Activated CD8-positive, alpha-beta T cell treated with anti-CD3 and anti-CD28 coated beads for 36 hours (primary cell): ENCODE measurements at regions not wholly inside any gene's neighbourhood (a gene's known extent, or its start where the extent isn't known, plus 50 kb on each side); places are given as distances from the start of the nearest gene placed in this dataset.
"Not testable (repeated sequence)": the region's sequence is repeated elsewhere in the genome, so short reads cannot be mapped to it uniquely, and the experiment has no call there.

Source experiments
- ATAC-seq: fragments of 200-7000 bp; cut with Tn5 transposase; one replicate; pipeline ENCODE4 v1.10.0; 2021; ENCODE audit warnings: mild to moderate bottlenecking, moderate library complexity
- CTCF ChIA-PET: fragments of 350-600 bp; sonication (Branson Sonifier 250); formaldehyde crosslinking; loops from one replicate; lab custom pipeline; 2021; ENCODE audit warnings: antibody characterized with exemption; lab: Charles Lee
- POLR2A ChIA-PET: fragments of 350-600 bp; sonication (Branson Sonifier 250); formaldehyde crosslinking; loops from one replicate; lab custom pipeline; 2021; ENCODE audit warnings: antibody characterized with exemption; lab: Charles Lee
- DNase-seq: peaks from one replicate; pipeline ENCODE4 v3.0.0-alpha.2; 2020
- H3K27ac Mint-ChIP-seq: one replicate; pipeline ENCODE4 v1.8.0; 2021; ENCODE audit warnings: mild to moderate bottlenecking, mixed read lengths
- H3K27me3 Mint-ChIP-seq: one replicate; pipeline ENCODE4 v1.8.0; 2021; ENCODE audit warnings: mixed read lengths
- H3K36me3 Mint-ChIP-seq: one replicate; pipeline ENCODE4 v1.8.0; 2021; ENCODE audit warnings: low read depth, mixed read lengths
- H3K4me1 Mint-ChIP-seq: one replicate; pipeline ENCODE4 v1.8.0; 2021; ENCODE audit warnings: low read depth, mixed read lengths
- H3K4me3 Mint-ChIP-seq: one replicate; pipeline ENCODE4 v1.8.0; 2021; ENCODE audit warnings: mild to moderate bottlenecking, moderate library complexity, mixed read lengths
- H3K9me3 Mint-ChIP-seq: one replicate; pipeline ENCODE4 v1.8.0; 2021; ENCODE audit warnings: mixed read lengths
- CTCF ChIP-seq: fragments of 200-600 bp; IDR thresholded peaks from one replicate; pipeline ENCODE4 v1.8.0; 2022; ENCODE audit warnings: antibody characterized with exemption, mild to moderate bottlenecking
- intact Hi-C: fragments of 100-400 bp; cut with micrococcal nuclease; formaldehyde crosslinking; loops from one replicate; pipeline ENCODE4 v1.10.0; 2022

GRCh38 chr21:27525780-27526179 is 558.9 kb upstream of the ADAMTS5 start:
- TF ChIP-seq CTCF, result no peak
- H3K9me3 Mint-ChIP-seq, result peaks cover 13% of the 10 kb centered on the region
- ChIA-PET POLR2A (no interaction called here), CTCF (no interaction called here)
- H3K4me1 Mint-ChIP-seq, result no peaks in the 10 kb centered on the region
- H3K27me3 Mint-ChIP-seq, result no peaks in the 10 kb centered on the region
- ATAC-seq (no peak), DNase-seq (no peak)
- H3K36me3 Mint-ChIP-seq, result no peaks in the 10 kb centered on the region
- H3K4me3 Mint-ChIP-seq, result no peak overlapping the region
- intact Hi-C loops, result no loop called here
- no peak overlapping the region for H3K27ac Mint-ChIP-seq

- Mint-ChIP-seq H3K4me3 (no peak overlapping the region), H3K27ac (no peak overlapping the region), H3K36me3 (no peaks in the 10 kb centered on the region), H3K9me3 (peaks cover 14% of the 10 kb centered on the region), H3K27me3 (no peaks in the 10 kb centered on the region), H3K4me1 (no peaks in the 10 kb centered on the region)
- TF ChIP-seq CTCF, result no peak
- ChIA-PET POLR2A (no interaction called here), CTCF (no interaction called here)
- no peak for ATAC-seq
- DNase-seq, result no peak
- intact Hi-C loops, result no loop called here
Measured at GRCh38 chr21:27519361-27519760, 552.5 kb upstream of the ADAMTS5 start.

- H3K9me3 Mint-ChIP-seq, result peaks cover 12% of the 10 kb centered on the region
- H3K27me3 Mint-ChIP-seq, H3K36me3 Mint-ChIP-seq, DNase-seq, H3K27ac Mint-ChIP-seq, POLR2A ChIA-PET, H3K4me1 Mint-ChIP-seq, H3K4me3 Mint-ChIP-seq, CTCF ChIA-PET, intact Hi-C loops, ATAC-seq: not testable (repeated sequence)
Measured at GRCh38 chr21:27517177-27517576, 550.3 kb upstream of the ADAMTS5 start.

GRCh38 chr21:27515676-27516075 is 548.8 kb upstream of the ADAMTS5 start:
- ATAC-seq (no peak), DNase-seq (no peak)
- ChIA-PET POLR2A (no interaction called here), CTCF (no interaction called here)
- Mint-ChIP-seq H3K4me1 (no peaks in the 10 kb centered on the region), H3K27ac (no peak overlapping the region), H3K4me3 (no peak overlapping the region), H3K27me3 (no peaks in the 10 kb centered on the region), H3K36me3 (no peaks in the 10 kb centered on the region), H3K9me3 (peaks cover 5% of the 10 kb centered on the region)
- TF ChIP-seq CTCF, result no peak
- intact Hi-C loops, result no loop called here

- no peak for TF ChIP-seq CTCF
- DNase-seq (no peak), ATAC-seq (no peak)
- Mint-ChIP-seq H3K27me3 (no peaks in the 10 kb centered on the region), H3K27ac (no peak overlapping the region), H3K4me1 (no peaks in the 10 kb centered on the region), H3K4me3 (no peak overlapping the region), H3K36me3 (no peaks in the 10 kb centered on the region), H3K9me3 (peaks cover 5% of the 10 kb centered on the region)
- POLR2A ChIA-PET, result no interaction called here
- CTCF ChIA-PET, result no interaction called here
- intact Hi-C loops, result no loop called here
Measured at GRCh38 chr21:27513825-27514224, 546.9 kb upstream of the ADAMTS5 start.

- Mint-ChIP-seq H3K4me1 (no peaks in the 10 kb centered on the region), H3K27ac (no peak overlapping the region), H3K27me3 (no peaks in the 10 kb centered on the region), H3K4me3 (no peak overlapping the region), H3K36me3 (no peaks in the 10 kb centered on the region), H3K9me3 (peaks cover 5% of the 10 kb centered on the region)
- intact Hi-C loops, result no loop called here
- ChIA-PET CTCF (no interaction called here), POLR2A (no interaction called here)
- ATAC-seq (no peak), DNase-seq (no peak)
- TF ChIP-seq CTCF, result no peak
Measured at GRCh38 chr21:27513016-27513415, 546.1 kb upstream of the ADAMTS5 start.
